ENCODE measurements at regions not wholly inside any gene's neighbourhood (a gene's known extent, or its start where the extent isn't known, plus 50 kb on each side); places are given as distances from the start of the nearest gene placed in this dataset.

DNA sequence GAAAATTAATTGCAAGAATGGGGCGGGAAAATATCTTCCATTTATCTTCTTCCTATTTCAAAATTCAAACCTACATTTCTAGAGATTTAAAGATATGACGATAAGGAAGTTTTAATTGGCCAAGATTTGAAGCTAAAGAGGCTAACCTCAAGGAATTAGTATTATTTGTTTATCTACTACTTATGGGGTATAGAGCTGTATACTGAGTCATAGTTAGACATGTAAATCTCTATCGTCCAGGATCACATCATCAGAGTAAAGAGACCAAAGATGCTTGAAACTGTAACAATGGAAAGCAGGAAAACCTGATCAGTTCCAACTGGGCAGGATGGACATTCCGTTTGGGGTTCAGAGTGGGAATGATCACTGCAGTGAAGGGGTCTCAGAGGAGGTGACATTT is 95.2 kb upstream of the KLF7 start:
- H3K4me1 Mint-ChIP-seq (ENCODE audit: low read depth), result no peaks in the 10 kb centered on the region
- H3K9me3 Mint-ChIP-seq (ENCODE audit: low read depth), result no peaks in the 10 kb centered on the region
- H3K4me3 Mint-ChIP-seq, result no peak overlapping the region
- H3K27me3 Mint-ChIP-seq, result no peaks in the 10 kb centered on the region
- no peaks in the 10 kb centered on the region for H3K36me3 Mint-ChIP-seq
- H3K27ac Mint-ChIP-seq, result no peak overlapping the region

DNA sequence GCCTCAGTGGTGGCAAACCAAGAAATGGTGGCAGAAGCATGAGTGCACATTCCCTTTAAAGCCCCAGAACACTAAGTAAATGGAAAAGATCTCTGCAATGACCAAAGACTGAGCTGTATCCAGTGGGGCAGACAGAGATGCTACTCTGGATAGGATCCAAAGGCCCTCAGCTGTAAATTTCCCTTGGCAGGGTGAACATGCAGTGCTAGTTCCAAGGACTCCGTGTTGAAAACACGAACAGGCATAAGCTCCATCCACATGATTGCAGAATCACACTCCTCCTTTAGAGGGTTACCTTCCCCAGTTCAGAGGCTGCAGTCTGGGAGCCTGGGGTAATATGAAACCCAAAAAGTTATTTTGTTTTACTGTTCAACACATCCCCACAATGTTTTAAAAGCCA is 98.6 kb upstream of the KLF7 start:
- Mint-ChIP-seq H3K27me3 (no peaks in the 10 kb centered on the region), H3K4me3 (no peak overlapping the region), H3K36me3 (no peaks in the 10 kb centered on the region), H3K27ac (no peak overlapping the region), H3K4me1 (ENCODE audit: low read depth) (no peaks in the 10 kb centered on the region), H3K9me3 (ENCODE audit: low read depth) (no peaks in the 10 kb centered on the region)

DNA sequence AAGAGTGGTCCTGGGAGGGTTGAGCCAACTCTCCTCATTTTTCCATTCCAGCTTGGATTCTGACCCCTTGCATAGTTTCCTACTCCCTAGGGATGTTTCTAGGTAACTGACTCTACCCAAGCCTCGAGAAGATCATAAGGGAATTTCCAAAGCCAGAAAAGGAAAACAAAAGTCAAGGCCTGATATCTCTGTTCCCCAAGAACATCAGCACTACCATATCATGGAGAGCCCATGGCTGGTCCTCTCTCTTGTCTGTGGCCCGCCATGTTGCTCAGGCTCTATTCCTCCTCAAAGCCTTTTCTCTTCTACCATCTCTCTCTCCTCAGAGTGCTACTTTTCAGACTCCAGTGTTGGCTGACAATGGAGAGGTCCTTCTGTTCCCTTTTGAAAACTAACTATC is 99.6 kb upstream of the KLF7 start:
- no peaks in the 10 kb centered on the region for H3K27me3 Mint-ChIP-seq
- H3K4me1 Mint-ChIP-seq (ENCODE audit: low read depth), result no peaks in the 10 kb centered on the region
- no peak overlapping the region for H3K4me3 Mint-ChIP-seq
- H3K36me3 Mint-ChIP-seq, result no peaks in the 10 kb centered on the region
- H3K27ac Mint-ChIP-seq, result no peak overlapping the region
- no peaks in the 10 kb centered on the region for H3K9me3 Mint-ChIP-seq (ENCODE audit: low read depth)

DNA sequence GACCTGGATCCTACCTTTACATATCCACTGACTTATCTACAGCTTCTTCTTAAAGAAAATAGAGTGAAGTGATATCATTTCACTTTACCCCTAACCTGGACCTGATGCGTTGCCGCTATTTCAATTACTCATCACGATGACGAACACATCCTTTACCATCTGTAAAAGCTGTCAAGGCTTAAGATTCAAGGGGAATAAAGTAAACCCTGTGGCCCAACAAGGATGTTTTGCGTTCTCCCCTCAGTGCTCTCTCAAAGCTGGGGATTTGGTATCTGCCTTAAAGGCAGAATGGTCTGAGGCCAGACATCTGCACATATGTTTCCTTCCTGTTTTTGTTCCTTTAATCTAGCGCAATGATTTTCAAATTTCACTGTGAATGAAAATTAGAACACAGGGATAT is 100.1 kb upstream of the KLF7 start:
- no peak overlapping the region for H3K27ac Mint-ChIP-seq
- no peaks in the 10 kb centered on the region for H3K9me3 Mint-ChIP-seq (ENCODE audit: low read depth)
- H3K36me3 Mint-ChIP-seq, result no peaks in the 10 kb centered on the region
- no peaks in the 10 kb centered on the region for H3K27me3 Mint-ChIP-seq
- no peaks in the 10 kb centered on the region for H3K4me1 Mint-ChIP-seq (ENCODE audit: low read depth)
- H3K4me3 Mint-ChIP-seq, result no peak overlapping the region

DNA sequence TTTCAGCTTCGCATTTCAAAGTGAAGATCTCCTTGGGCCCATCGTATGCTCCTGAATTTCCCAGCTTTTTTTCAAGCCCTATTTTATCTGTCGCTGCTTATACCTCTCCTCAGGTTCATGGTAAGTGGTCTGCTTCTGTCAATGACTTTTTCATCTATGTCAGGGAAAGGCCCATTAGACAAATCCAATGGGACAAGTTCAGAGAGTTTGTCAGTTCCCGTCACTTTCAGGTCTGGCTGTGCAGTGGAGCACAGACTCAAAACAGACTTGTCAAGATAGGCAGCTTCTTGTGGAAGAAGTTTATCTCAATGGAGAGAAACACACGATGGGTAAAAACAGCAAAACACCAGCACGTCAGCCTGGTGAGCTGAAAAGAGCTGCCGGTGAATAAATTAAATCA is 100.9 kb upstream of the KLF7 start:
- no peaks in the 10 kb centered on the region for H3K4me1 Mint-ChIP-seq (ENCODE audit: low read depth)
- no peaks in the 10 kb centered on the region for H3K27me3 Mint-ChIP-seq
- H3K27ac Mint-ChIP-seq, result no peak overlapping the region
- no peaks in the 10 kb centered on the region for H3K9me3 Mint-ChIP-seq (ENCODE audit: low read depth)
- no peaks in the 10 kb centered on the region for H3K36me3 Mint-ChIP-seq
- H3K4me3 Mint-ChIP-seq, result no peak overlapping the region

DNA sequence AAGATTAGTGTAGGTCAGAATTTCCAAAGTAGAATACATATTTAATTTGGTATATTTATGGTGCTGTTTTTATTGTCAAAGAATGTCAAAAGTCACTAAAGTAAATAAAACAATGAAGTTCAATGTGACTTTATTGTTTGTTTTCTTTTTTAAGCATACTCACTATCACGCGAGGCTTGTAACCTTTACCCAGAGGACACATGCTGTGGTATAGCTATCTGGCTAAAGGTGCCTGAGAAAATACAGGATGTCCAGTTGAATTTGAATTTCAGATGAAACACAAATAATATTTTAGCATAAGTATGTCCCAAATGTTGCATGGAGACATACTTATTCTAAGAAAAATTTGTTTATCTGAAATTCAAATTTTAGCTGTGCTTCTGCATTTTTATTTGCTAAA is 103.3 kb upstream of the KLF7 start:
- no peaks in the 10 kb centered on the region for H3K4me1 Mint-ChIP-seq (ENCODE audit: low read depth)
- H3K9me3 Mint-ChIP-seq (ENCODE audit: low read depth), result no peaks in the 10 kb centered on the region
- no peak overlapping the region for H3K4me3 Mint-ChIP-seq
- no peaks in the 10 kb centered on the region for H3K27me3 Mint-ChIP-seq
- H3K27ac Mint-ChIP-seq, result no peak overlapping the region
- no peaks in the 10 kb centered on the region for H3K36me3 Mint-ChIP-seq

DNA sequence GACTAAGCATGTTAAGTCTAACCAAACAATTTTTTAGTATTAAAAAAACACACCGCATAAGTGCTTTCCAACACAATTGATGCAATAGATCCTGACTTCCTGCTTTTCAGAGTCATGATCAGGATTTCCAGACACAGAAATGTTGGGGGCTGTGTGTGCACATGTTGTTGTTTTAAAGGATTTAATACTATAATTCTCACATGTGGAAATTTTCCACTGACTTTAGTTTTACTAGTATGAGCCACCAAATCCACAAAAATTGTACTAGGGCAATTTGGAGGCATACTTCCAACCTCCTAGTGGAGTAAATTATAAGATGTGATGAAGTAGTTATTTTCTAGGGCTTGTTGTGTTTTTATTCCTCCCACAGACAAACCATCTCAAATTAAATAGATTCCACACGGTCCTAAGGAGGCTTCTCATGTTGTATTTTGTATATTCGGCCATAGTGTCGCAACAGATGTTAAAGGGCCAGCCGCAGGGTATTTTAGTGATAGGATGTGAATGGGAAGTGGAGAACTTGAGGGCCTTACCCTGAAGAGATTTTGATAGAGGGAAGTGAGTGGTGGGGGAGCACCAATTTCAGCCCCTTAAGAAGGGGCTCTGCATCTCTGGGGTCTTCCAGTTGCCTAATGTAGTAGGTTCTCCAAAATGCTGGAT is 108.9 kb upstream of the KLF7 start:
- H3K27me3 Mint-ChIP-seq, result no peaks in the 10 kb centered on the region
- no peaks in the 10 kb centered on the region for H3K36me3 Mint-ChIP-seq

DNA sequence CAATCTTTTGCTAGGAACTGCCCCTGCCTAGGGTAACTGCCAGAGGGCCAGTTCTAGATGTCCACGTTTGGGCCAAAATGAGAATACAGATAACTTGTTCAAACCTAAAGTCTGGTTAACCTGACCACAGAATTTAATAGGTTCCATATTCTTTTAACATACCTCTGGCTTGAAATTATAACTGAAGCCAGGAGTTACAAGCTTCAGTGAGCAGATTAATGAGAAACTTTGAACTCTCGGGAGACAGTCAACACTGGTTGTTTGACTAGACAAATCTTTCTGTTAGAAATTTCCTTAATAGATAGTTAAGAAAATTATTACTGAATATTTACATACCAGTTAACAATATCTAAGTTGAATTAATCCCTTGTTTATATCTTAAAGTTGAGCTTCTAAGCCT is 110.0 kb upstream of the KLF7 start:
- Mint-ChIP-seq H3K27ac (no peak overlapping the region), H3K4me3 (no peak overlapping the region), H3K36me3 (no peaks in the 10 kb centered on the region), H3K27me3 (no peaks in the 10 kb centered on the region), H3K9me3 (ENCODE audit: low read depth) (no peaks in the 10 kb centered on the region), H3K4me1 (ENCODE audit: low read depth) (peaks cover 6% of the 10 kb centered on the region)

More for the DNA sequence above, 108.9 kb upstream of the KLF7 start:
- H3K27ac Mint-ChIP-seq, result no peak overlapping the region
- no peak overlapping the region for H3K4me3 Mint-ChIP-seq
- peaks cover 3% of the 10 kb centered on the region for H3K4me1 Mint-ChIP-seq (ENCODE audit: low read depth)
- no peaks in the 10 kb centered on the region for H3K9me3 Mint-ChIP-seq (ENCODE audit: low read depth)

DNA sequence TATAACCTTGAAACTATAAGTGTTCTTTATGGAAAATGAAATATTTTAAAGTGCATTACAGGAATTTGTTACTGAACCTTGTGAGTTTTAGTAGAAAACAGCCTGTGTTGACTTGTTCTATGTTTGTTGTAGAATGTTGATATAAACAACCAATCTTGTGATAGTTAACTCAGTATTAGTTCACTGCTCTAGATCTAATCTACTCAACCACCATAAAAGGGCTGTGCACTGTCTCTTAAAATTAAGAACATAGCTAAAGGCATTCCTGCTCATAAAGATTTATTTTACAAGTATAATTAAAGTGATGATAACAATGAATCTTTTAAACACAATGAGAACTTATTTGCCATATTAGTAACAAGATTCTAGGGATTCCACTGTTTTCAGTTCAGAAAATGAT is 110.5 kb upstream of the KLF7 start:
- Mint-ChIP-seq H3K4me3 (no peak overlapping the region), H3K36me3 (no peaks in the 10 kb centered on the region), H3K27ac (no peak overlapping the region), H3K4me1 (ENCODE audit: low read depth) (peaks cover 6% of the 10 kb centered on the region), H3K27me3 (no peaks in the 10 kb centered on the region), H3K9me3 (ENCODE audit: low read depth) (no peaks in the 10 kb centered on the region)

DNA sequence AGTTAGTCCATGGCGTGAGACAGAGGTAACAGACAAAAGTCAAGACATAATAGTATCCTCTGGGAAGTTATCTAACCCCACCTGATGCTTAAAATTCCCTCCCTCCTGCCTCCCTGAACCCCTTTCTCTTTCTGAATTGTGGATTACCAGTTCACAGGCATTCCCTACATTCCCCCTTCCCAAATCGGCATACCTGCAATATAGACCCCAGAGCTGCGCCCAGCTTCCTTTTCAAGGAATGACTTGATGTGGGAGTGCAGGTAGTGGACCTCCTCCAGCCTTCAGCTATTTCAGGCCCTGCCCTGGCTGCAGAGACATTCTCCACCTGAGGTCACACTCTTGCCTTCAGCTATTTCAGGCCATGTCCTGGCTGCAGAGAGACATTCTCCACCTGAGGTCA is 111.1 kb upstream of the KLF7 start:
- Mint-ChIP-seq H3K27me3 (no peaks in the 10 kb centered on the region), H3K4me3 (no peak overlapping the region), H3K9me3 (ENCODE audit: low read depth) (no peaks in the 10 kb centered on the region), H3K27ac (no peak overlapping the region), H3K36me3 (no peaks in the 10 kb centered on the region), H3K4me1 (ENCODE audit: low read depth) (peaks cover 6% of the 10 kb centered on the region)

DNA sequence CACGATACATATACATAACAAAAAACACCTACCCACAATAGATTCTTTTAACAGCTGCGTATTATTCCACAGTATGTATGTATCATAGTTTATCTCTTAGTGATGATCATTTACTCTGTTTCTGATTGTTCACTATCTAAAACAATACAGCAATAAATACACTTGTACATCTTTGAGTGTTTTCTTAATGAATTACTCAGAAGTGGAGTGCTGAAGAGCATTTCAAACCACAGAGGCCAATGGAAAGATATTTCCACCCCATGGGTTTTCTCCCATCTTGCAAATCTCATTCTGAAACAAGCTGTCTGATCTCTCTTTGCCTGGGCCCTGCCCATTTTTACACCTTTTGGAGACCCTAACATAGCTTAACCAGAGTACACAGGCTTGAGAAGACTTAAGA is 113.8 kb upstream of the KLF7 start:
- no peak overlapping the region for H3K4me3 Mint-ChIP-seq
- peaks cover 20% of the 10 kb centered on the region for H3K4me1 Mint-ChIP-seq (ENCODE audit: low read depth)
- H3K27ac Mint-ChIP-seq, result no peak overlapping the region
- H3K36me3 Mint-ChIP-seq, result no peaks in the 10 kb centered on the region
- H3K9me3 Mint-ChIP-seq (ENCODE audit: low read depth), result no peaks in the 10 kb centered on the region
- no peaks in the 10 kb centered on the region for H3K27me3 Mint-ChIP-seq

DNA sequence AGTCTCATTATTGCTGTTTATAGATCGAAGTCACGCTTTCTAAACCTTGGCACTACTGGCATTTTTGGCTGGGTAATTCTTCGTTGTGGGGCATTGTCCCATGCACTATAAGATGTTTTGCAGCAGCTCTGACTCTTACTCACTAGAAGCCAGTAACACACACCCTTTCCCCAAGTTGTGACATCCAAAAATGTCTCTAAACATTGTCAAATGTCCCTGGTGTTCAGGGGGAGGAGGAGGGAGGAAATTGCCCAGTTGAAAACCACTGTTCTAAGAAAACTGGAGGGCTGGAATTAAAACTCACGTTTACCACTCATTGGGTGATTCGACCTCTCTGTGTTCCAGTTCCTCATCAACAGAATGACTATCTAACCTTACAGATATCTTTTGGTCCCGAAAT is 115.7 kb upstream of the KLF7 start:
- H3K27ac Mint-ChIP-seq, result no peak overlapping the region
- H3K9me3 Mint-ChIP-seq (ENCODE audit: low read depth), result no peaks in the 10 kb centered on the region
- no peaks in the 10 kb centered on the region for H3K27me3 Mint-ChIP-seq
- H3K4me3 Mint-ChIP-seq, result no peak overlapping the region
- H3K4me1 Mint-ChIP-seq (ENCODE audit: low read depth), result peaks cover 37% of the 10 kb centered on the region
- H3K36me3 Mint-ChIP-seq, result no peaks in the 10 kb centered on the region

DNA sequence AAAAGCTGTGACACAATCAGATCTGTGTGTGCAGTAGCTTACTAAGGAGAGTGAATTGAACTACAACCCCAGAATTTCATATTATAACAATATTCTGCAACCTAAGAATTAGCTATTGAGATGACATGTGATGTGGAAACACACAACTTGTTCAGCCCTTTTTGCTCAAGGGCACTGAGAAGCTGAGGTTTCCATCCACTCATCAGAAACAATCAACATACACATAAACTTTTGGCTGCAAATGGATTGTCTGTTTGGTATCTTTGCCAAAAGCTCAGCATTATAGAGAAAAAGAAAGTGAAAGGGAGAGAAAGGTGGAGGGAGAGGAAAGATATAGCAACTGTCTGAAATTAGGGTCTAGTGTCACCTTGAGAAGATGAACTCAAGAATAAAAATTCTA is 117.2 kb upstream of the KLF7 start:
- peak overlapping the region; percentile 78 for H3K27ac Mint-ChIP-seq
- peak overlapping the region; percentile 48 for H3K4me3 Mint-ChIP-seq
- no peaks in the 10 kb centered on the region for H3K36me3 Mint-ChIP-seq
- H3K27me3 Mint-ChIP-seq, result no peaks in the 10 kb centered on the region
- peaks cover 37% of the 10 kb centered on the region for H3K4me1 Mint-ChIP-seq (ENCODE audit: low read depth)
- H3K9me3 Mint-ChIP-seq (ENCODE audit: low read depth), result no peaks in the 10 kb centered on the region

DNA sequence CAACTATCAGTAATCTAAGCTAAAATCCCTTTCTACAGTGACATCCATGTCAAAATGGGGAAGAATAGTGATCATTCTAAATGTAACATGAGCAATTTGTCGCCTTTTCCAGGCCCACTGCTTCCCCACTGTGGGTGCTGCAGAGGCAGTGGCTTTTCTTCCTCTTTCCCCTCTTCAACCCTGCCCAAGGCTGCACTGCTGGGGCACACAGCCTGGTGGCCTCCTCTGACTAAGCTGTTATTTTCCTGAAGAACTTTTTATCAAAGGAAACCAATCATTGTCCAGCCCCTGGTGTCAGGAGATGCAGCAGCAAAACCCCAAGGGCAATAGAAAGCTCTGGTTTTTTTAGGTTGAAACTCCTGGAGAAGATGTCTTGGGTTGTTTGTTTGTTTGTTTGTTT is 117.6 kb upstream of the KLF7 start:
- H3K4me3 Mint-ChIP-seq, result no peak overlapping the region
- H3K36me3 Mint-ChIP-seq, result no peaks in the 10 kb centered on the region
- no peaks in the 10 kb centered on the region for H3K9me3 Mint-ChIP-seq (ENCODE audit: low read depth)
- H3K4me1 Mint-ChIP-seq (ENCODE audit: low read depth), result peaks cover 37% of the 10 kb centered on the region
- H3K27ac Mint-ChIP-seq, result peak overlapping the region; percentile 78
- no peaks in the 10 kb centered on the region for H3K27me3 Mint-ChIP-seq

DNA sequence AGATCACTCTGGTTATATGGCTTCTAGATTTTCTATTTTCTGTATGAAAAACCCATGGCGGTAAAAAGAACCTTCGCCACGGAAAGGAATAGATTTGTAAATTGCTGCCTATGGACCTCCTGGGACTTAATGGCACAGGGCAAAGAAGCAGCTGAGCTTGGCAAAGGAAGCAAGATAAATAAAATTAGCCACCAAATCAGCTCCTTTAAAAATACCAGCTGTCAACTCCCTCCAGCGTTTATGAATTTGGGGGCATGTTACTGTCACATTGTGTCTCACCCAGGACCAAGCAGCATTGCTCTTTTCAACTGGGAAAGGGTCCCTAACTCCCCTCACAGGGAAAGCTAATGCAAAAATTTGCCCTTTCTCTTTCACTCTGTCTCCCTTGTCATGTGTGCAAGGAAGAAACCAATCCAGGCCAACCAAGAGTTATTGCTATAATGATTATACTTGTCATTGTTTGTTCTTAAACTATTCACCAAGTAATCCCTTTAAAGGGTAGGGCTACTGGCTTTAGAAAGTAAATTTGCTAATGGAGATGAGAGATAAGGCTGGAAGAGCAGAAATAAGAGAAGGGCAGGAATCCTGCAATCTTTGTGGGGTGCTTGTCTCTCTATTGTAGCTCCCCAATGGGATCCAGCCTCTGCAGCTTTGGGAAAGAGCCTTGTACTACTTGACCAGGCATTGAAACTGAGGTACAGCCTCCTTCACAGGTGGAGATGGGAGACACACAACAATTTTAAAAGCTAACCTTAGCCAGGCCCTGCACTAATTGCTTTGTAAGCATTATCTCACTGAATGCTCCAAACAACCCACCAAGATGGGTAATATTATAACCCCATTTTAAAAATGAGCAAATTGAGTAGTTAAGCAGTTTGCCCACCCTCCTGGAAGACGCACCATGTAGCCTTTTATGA is 119.1 kb upstream of the KLF7 start:
- no peak overlapping the region for H3K4me3 Mint-ChIP-seq
- H3K27ac Mint-ChIP-seq, result no peak overlapping the region
- H3K9me3 Mint-ChIP-seq (ENCODE audit: low read depth), result no peaks in the 10 kb centered on the region
- no peaks in the 10 kb centered on the region for H3K36me3 Mint-ChIP-seq
- H3K4me1 Mint-ChIP-seq (ENCODE audit: low read depth), result peaks cover 33% of the 10 kb centered on the region
- H3K27me3 Mint-ChIP-seq, result no peaks in the 10 kb centered on the region

DNA sequence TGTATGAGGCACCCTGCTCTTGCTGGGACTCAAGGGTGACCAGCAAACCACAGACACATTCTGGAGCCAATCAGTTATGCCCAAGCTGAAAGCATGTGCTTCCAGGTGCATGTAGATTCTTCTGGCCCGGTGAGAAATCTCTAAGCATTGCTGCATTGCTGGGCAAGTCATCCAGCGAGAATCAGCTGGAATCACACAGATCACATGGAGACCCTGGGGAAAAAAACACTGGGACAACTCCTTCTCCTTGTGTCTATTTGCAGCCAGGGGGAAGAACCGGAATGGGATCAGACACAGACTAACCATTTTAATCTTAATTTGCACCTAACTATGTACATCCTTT is 119.7 kb upstream of the KLF7 start:
- no peaks in the 10 kb centered on the region for H3K36me3 Mint-ChIP-seq
- peaks cover 31% of the 10 kb centered on the region for H3K4me1 Mint-ChIP-seq (ENCODE audit: low read depth)
- no peaks in the 10 kb centered on the region for H3K27me3 Mint-ChIP-seq
- no peaks in the 10 kb centered on the region for H3K9me3 Mint-ChIP-seq (ENCODE audit: low read depth)
- H3K27ac Mint-ChIP-seq, result no peak overlapping the region
- no peak overlapping the region for H3K4me3 Mint-ChIP-seq

Data from activated naive CD8-positive, alpha-beta T cell (primary cell).